OCI-LY1 (cell line): ENCODE measurements at regions not wholly inside any gene's neighbourhood (a gene's known extent, or its start where the extent isn't known, plus 50 kb on each side); places are given as distances from the start of the nearest gene placed in this dataset.

Experiments used
- H2AFZ ChIP-seq: fragments of 200-600 bp; sonication (generic), shearing (Covaris generic); 2 replicates; pipeline ENCODE4 v1.6.0; 2014; ENCODE audit warnings: antibody characterized with exemption, mild to moderate bottlenecking, low read length
- H3F3A ChIP-seq: fragments of 200-600 bp; sonication (generic), shearing (Covaris generic); 2 replicates; pipeline ENCODE4 v1.6.0; 2014; ENCODE audit warnings: mild to moderate bottlenecking, antibody characterized with exemption, low read length, moderate library complexity; ENCODE audit not compliant: insufficient read depth
- H3K27ac ChIP-seq: fragments of 200-600 bp; sonication (generic); 2 replicates; pipeline ENCODE4 v1.5.1; 2014; ENCODE audit warnings: low read length, mixed run types, mild to moderate bottlenecking, low read depth; ENCODE audit not compliant: poor library complexity, severe bottlenecking
- H3K27me3 ChIP-seq: fragments of 200-600 bp; sonication (generic); 2 replicates; pipeline ENCODE4 v1.6.0; 2014; ENCODE audit warnings: antibody characterized with exemption, mild to moderate bottlenecking, low read length, moderate library complexity; ENCODE audit not compliant: insufficient read depth
- H3K36me3 ChIP-seq: fragments of 200-600 bp; sonication (generic); 2 replicates; pipeline ENCODE4 v1.6.1; 2014; ENCODE audit warnings: mild to moderate bottlenecking, antibody characterized with exemption, low read length, moderate library complexity, mixed read lengths; ENCODE audit not compliant: insufficient read depth
- H3K4me1 ChIP-seq: fragments of 200-600 bp; sonication (generic); 2 replicates; pipeline ENCODE4 v1.5.1; 2014; ENCODE audit warnings: mild to moderate bottlenecking, low read length, moderate library complexity; ENCODE audit not compliant: insufficient read depth, severe bottlenecking
- H3K4me2 ChIP-seq: fragments of 200-600 bp; sonication (generic), shearing (Covaris generic); 2 replicates; pipeline ENCODE4 v1.6.1; 2014; ENCODE audit warnings: low read length
- H3K4me3 ChIP-seq: fragments of 200-600 bp; sonication (generic); 2 replicates; pipeline ENCODE4 v1.5.1; 2014; ENCODE audit warnings: low read length, low read depth, mild to moderate bottlenecking, mixed read lengths; ENCODE audit not compliant: poor library complexity, severe bottlenecking
- H3K79me2 ChIP-seq: fragments of 200-600 bp; shearing (Covaris generic); 2 replicates; pipeline ENCODE4 v1.6.1; 2016; ENCODE audit warnings: mixed run types, low read length, mixed read lengths; ENCODE audit not compliant: insufficient read depth
- H3K9ac ChIP-seq: fragments of 200-600 bp; sonication (generic), shearing (Covaris generic); 2 replicates; pipeline ENCODE4 v1.6.1; 2014; ENCODE audit warnings: mild to moderate bottlenecking, low read length, mixed read lengths
- H3K9me2 ChIP-seq: fragments of 200-600 bp; sonication (generic), shearing (Covaris generic); 2 replicates; pipeline ENCODE4 v1.6.1; 2014; ENCODE audit warnings: low read depth, mild to moderate bottlenecking, low read length, mixed read lengths
- H3K9me3 ChIP-seq: fragments of 200-600 bp; shearing (Covaris generic); 2 replicates; pipeline ENCODE4 v1.6.1; 2014; ENCODE audit warnings: low read length, mixed read lengths
- H4K20me1 ChIP-seq: fragments of 200-600 bp; sonication (generic), shearing (Covaris generic); 2 replicates; pipeline ENCODE4 v1.6.0; 2016; ENCODE audit warnings: mild to moderate bottlenecking, low read length; ENCODE audit not compliant: insufficient read depth
- CTCF ChIP-seq: fragments of 200-600 bp; sonication (generic), shearing (Covaris generic); IDR thresholded peaks from 2 replicates; pipeline ENCODE4 v1.5.1; 2017; ENCODE audit warnings: mild to moderate bottlenecking, antibody characterized with exemption, low read length, moderate library complexity, mixed read lengths
- EZH2 ChIP-seq: fragments of 200-600 bp; sonication (generic), shearing (Covaris generic); IDR thresholded peaks from 2 replicates; pipeline ENCODE4 v1.8.0; 2017; ENCODE audit warnings: borderline replicate concordance, mixed run types, mild to moderate bottlenecking, antibody characterized with exemption, low read length, moderate library complexity, mixed read lengths

- Histone ChIP-seq H3K9me2 (no peaks in the 10 kb centered on the region), H3K4me1 (no peaks in the 10 kb centered on the region), H3K27me3 (no peaks in the 10 kb centered on the region), H3F3A (no peaks in the 10 kb centered on the region), H4K20me1 (no peaks in the 10 kb centered on the region), H3K4me3 (no peak overlapping the region), H3K36me3 (no peaks in the 10 kb centered on the region), H3K79me2 (no peaks in the 10 kb centered on the region), H2AFZ (no peak overlapping the region), H3K27ac (no peak overlapping the region), H3K9me3 (no peaks in the 10 kb centered on the region), H3K4me2 (no peak overlapping the region), H3K9ac (no peak overlapping the region)
- TF ChIP-seq EZH2 (no peak), CTCF (no peak)
Measured at GRCh38 chr5:155954701-155955445, 372.1 kb upstream of the SGCD start.

DNA sequence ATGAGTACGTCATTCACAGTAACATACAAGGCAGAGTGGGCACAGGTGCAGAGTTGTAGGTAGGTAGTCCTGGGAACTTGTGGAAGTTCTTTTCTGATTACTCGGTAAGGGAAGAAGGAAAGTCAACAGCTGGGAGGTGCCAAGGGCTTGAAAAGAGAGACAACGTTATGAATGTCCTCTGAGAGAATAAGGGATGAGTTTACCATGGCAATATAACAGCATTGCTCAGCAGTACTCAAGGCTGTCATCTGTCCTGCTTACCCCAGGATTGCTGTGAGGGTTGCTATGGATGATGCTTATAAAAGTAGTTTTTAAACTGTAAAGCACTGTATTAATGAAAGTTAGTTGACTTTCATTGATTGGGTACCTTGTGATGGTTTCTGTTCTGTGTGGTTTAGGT, 369.1 kb upstream of the SGCD start:
- no peak for TF ChIP-seq CTCF
- no peak for TF ChIP-seq EZH2
- Histone ChIP-seq H3K9me3 (no peaks in the 10 kb centered on the region), H3K4me1 (no peaks in the 10 kb centered on the region), H3K27ac (no peak overlapping the region), H3K9ac (no peak overlapping the region), H3K4me3 (no peak overlapping the region), H3K27me3 (no peaks in the 10 kb centered on the region), H2AFZ (no peak overlapping the region), H3K79me2 (no peaks in the 10 kb centered on the region), H3K9me2 (no peaks in the 10 kb centered on the region), H4K20me1 (no peaks in the 10 kb centered on the region), H3K4me2 (no peak overlapping the region), H3F3A (no peaks in the 10 kb centered on the region), H3K36me3 (no peaks in the 10 kb centered on the region)

GRCh38 chr5:155959082-155959481, 367.9 kb upstream of the SGCD start:
- Histone ChIP-seq H3K36me3 (no peaks in the 10 kb centered on the region), H3K27me3 (no peaks in the 10 kb centered on the region), H3K4me3 (no peak overlapping the region), H3K79me2 (no peaks in the 10 kb centered on the region), H3K27ac (no peak overlapping the region), H3F3A (no peaks in the 10 kb centered on the region), H3K9ac (no peak overlapping the region), H3K9me2 (no peaks in the 10 kb centered on the region), H3K9me3 (no peaks in the 10 kb centered on the region), H4K20me1 (no peaks in the 10 kb centered on the region), H3K4me1 (no peaks in the 10 kb centered on the region), H3K4me2 (no peak overlapping the region), H2AFZ (no peak overlapping the region)
- TF ChIP-seq EZH2 (no peak), CTCF (no peak)
